Liver (tissue), 7 donors: ENCODE measurements at regions not wholly inside any gene's neighbourhood (a gene's known extent, or its start where the extent isn't known, plus 50 kb on each side); places are given as distances from the start of the nearest gene placed in this dataset.

ENCODE experiments used
- DNase-seq: peaks from one replicate; pipeline ENCODE4 v3.0.0-alpha.2; 2017; ENCODE audit warnings: low spot score
- H3K27ac ChIP-seq, 2 donors: one replicate each; pipeline ENCODE4 v1.7.0; 2013; ENCODE audit warnings: inconsistent platforms in 2 of 2, low read length in 2 of 2, control low read depth in 1 of 2, low read depth in 1 of 2, mild to moderate bottlenecking in 1 of 2
- H3K27me3 ChIP-seq, 4 donors: one replicate each; pipeline versions ENCODE4 v1.6.1 to v1.7.0; 2013; ENCODE audit warnings: low read length in 3 of 4, inconsistent platforms in 1 of 4, mild to moderate bottlenecking in 1 of 4, moderate library complexity in 1 of 4; ENCODE audit not compliant: control insufficient read depth in 4 of 4, insufficient read depth in 4 of 4
- H3K36me3 ChIP-seq, 4 donors: one replicate each; pipeline versions ENCODE4 v1.6.1 to v1.7.0; 2013; ENCODE audit warnings: low read length in 3 of 4, mild to moderate bottlenecking in 3 of 4, low read depth in 1 of 4, moderate library complexity in 1 of 4; ENCODE audit not compliant: control insufficient read depth in 4 of 4, insufficient read depth in 3 of 4
- H3K4me1 ChIP-seq, 4 donors: one replicate each; pipeline versions ENCODE4 v1.6.1 to v1.7.0; 2013; ENCODE audit warnings: low read length in 3 of 4, mild to moderate bottlenecking in 3 of 4, moderate library complexity in 1 of 4; ENCODE audit not compliant: control insufficient read depth in 4 of 4, insufficient read depth in 4 of 4
- H3K4me3 ChIP-seq, 3 donors: one replicate each; pipeline versions ENCODE4 v1.6.1 to v1.7.0; 2013; ENCODE audit warnings: low read length in 3 of 3, control low read depth in 1 of 3, low read depth in 1 of 3, mild to moderate bottlenecking in 1 of 3
- H3K9ac ChIP-seq, 2 donors: one replicate each; pipeline ENCODE4 v1.7.0; 2013; ENCODE audit warnings: low read length in 2 of 2, mild to moderate bottlenecking in 2 of 2, moderate library complexity in 2 of 2, control low read depth in 1 of 2, low read depth in 1 of 2
- H3K9me3 ChIP-seq, 4 donors: one replicate each; pipeline versions ENCODE4 v1.6.1 to v1.7.0; 2013; ENCODE audit warnings: low read length in 3 of 4; ENCODE audit not compliant: control insufficient read depth in 4 of 4
- EGR1 ChIP-seq, 2 donors: IDR thresholded peaks; 2 replicates each; pipeline ENCODE4 v1.6.1; 2016 to 2018; ENCODE audit warnings: antibody characterized with exemption in 2 of 2, low read depth in 2 of 2
- FOXA1 ChIP-seq: IDR thresholded peaks from 2 replicates; pipeline ENCODE4 v1.6.1; 2016; ENCODE audit warnings: antibody characterized with exemption
- FOXA2 ChIP-seq: IDR thresholded peaks from 2 replicates; pipeline ENCODE4 v1.6.1; 2016; ENCODE audit warnings: antibody characterized with exemption
- GABPA ChIP-seq, 2 donors: IDR thresholded peaks in 1 of 2; conservative IDR thresholded peaks in 1 of 2; 2 replicates each; pipeline ENCODE4 v1.6.1; 2016; ENCODE audit warnings: antibody characterized with exemption in 2 of 2, mild to moderate bottlenecking in 1 of 2, moderate library complexity in 1 of 2
- HNF4A ChIP-seq, 2 donors: conservative IDR thresholded peaks; 2 replicates each; pipeline ENCODE4 v1.6.1; 2016; ENCODE audit warnings: antibody characterized with exemption in 2 of 2, mild to moderate bottlenecking in 2 of 2
- JUND ChIP-seq, 2 donors: IDR thresholded peaks; 2 replicates each; pipeline ENCODE4 v1.6.1; 2016; ENCODE audit warnings: antibody characterized with exemption in 2 of 2
- MAX ChIP-seq: IDR thresholded peaks from 2 replicates; pipeline ENCODE4 v1.6.1; 2016; ENCODE audit warnings: antibody characterized with exemption
- RAD21 ChIP-seq, 2 donors: IDR thresholded peaks; 2 replicates each; pipeline ENCODE4 v1.6.1; 2016; ENCODE audit warnings: antibody characterized with exemption in 2 of 2, mild to moderate bottlenecking in 2 of 2
- REST ChIP-seq: IDR thresholded peaks from 2 replicates; pipeline ENCODE4 v1.6.1; 2016; ENCODE audit warnings: antibody characterized with exemption, mild to moderate bottlenecking
- RXRA ChIP-seq, 2 donors: IDR thresholded peaks; 2 replicates each; pipeline ENCODE4 v1.6.1; 2017 to 2018; ENCODE audit warnings: antibody characterized with exemption in 2 of 2, mild to moderate bottlenecking in 1 of 2
- SP1 ChIP-seq: IDR thresholded peaks from 2 replicates; pipeline ENCODE4 v1.6.1; 2018; ENCODE audit warnings: antibody characterized with exemption, mild to moderate bottlenecking
- YY1 ChIP-seq: IDR thresholded peaks from 2 replicates; pipeline ENCODE4 v1.6.1; 2016; ENCODE audit warnings: antibody characterized with exemption, mild to moderate bottlenecking
- ZBTB33 ChIP-seq: IDR thresholded peaks from 2 replicates; pipeline ENCODE4 v1.6.1; 2016; ENCODE audit warnings: antibody characterized with exemption
- WGBS: extraction: QIAGEN DNeasy Blood & Tissue Kit; methylation state at CpG from one replicate; pipeline ENCODE4 v1.1.7; 2013; 5-methylcytosine and 5-hydroxymethylcytosine counted together
- donor health status: healthy.
- donor health status: healthy.
- donor health status: healthy.
- donor health status: healthy.

GRCh38 chr1:222225316-222225691 is 322.6 kb downstream of the HHIPL2 start:
- no peaks in the 10 kb centered on the region for H3K36me3 ChIP-seq
- no peak overlapping the region for H3K27ac ChIP-seq
- WGBS = 82% methylated on average over 4 of the region's 4 CpGs
- H3K4me1 ChIP-seq = no peaks in the 10 kb centered on the region
- H3K27me3 ChIP-seq = no peaks in the 10 kb centered on the region
- TF ChIP-seq REST = no peak
- no peak for TF ChIP-seq FOXA1
- TF ChIP-seq FOXA2 = no peak
- no peak for TF ChIP-seq ZBTB33
- TF ChIP-seq RAD21 (IDR thresholded peaks at IDR 0.05) = no peak
- TF ChIP-seq EGR1 (IDR thresholded peaks at IDR 0.05; ENCODE audit: low read depth in 2 of 2) = no peak
- no peak for TF ChIP-seq MAX
- no peak overlapping the region for H3K4me3 ChIP-seq
- no peak for DNase-seq
- no peak overlapping the region for H3K9ac ChIP-seq
- H3K9me3 ChIP-seq = no peaks in the 10 kb centered on the region

- Histone ChIP-seq H3K27me3 (no peaks in the 10 kb centered on the region), H3K9ac (no peak overlapping the region), H3K27ac (no peak overlapping the region), H3K9me3 (no peaks in the 10 kb centered on the region), H3K36me3 (no peaks in the 10 kb centered on the region), H3K4me3 (no peak overlapping the region), H3K4me1 (no peaks in the 10 kb centered on the region)
- WGBS = 56% methylated on average over 4 of the region's 4 CpGs
- no peak for DNase-seq
- TF ChIP-seq MAX (no peak), JUND (IDR thresholded peaks at IDR 0.05) (no peak), HNF4A (conservative IDR thresholded peaks at IDR 0.05) (no peak), RXRA (IDR thresholded peaks at IDR 0.05) (no peak), ZBTB33 (no peak), GABPA (IDR thresholded peaks at IDR 0.05 in 1 of 2, conservative IDR thresholded peaks at IDR 0.05 in 1 of 2) (no peak), EGR1 (IDR thresholded peaks at IDR 0.05; ENCODE audit: low read depth in 2 of 2) (no peak), FOXA1 (no peak), SP1 (no peak), YY1 (no peak)
Measured at GRCh38 chr1:222224636-222225315, 323.1 kb downstream of the HHIPL2 start.
